BE2C (cell line): ENCODE measurements at regions not wholly inside any gene's neighbourhood (a gene's known extent, or its start where the extent isn't known, plus 50 kb on each side); places are given as distances from the start of the nearest gene placed in this dataset.

Experiments
- DNase-seq: peaks from one replicate; pipeline ENCODE4 v3.0.0-alpha.2; 2020
- H3K27me3 ChIP-seq: fragments of 250-450 bp; sonication (Bioruptor Pico); 2 replicates; pipeline ENCODE4 v1.5.1; 2020; ENCODE audit warnings: mild to moderate bottlenecking
- H3K36me3 ChIP-seq: fragments of 250-450 bp; sonication (Bioruptor Pico); 2 replicates; pipeline ENCODE4 v1.5.1; 2020; ENCODE audit warnings: mild to moderate bottlenecking
- H3K4me1 ChIP-seq: fragments of 250-450 bp; sonication (Bioruptor Pico); 2 replicates; pipeline ENCODE4 v1.5.1; 2020
- H3K4me3 ChIP-seq: 2 replicates; pipeline ENCODE4 v1.5.1; 2011; ENCODE audit warnings: low read depth, low read length
- H3K9me3 ChIP-seq: fragments of 250-450 bp; sonication (Bioruptor Pico); 2 replicates; pipeline ENCODE4 v1.5.1; 2020
- CTCF ChIP-seq: IDR thresholded peaks from 2 replicates; pipeline ENCODE4 v1.5.1; 2012; ENCODE audit warnings: mild to moderate bottlenecking, low read depth, low read length

GRCh38 chr1:209491897-209492296 is 91.6 kb upstream of the CAMK1G start:
- Histone ChIP-seq H3K4me1 (peaks cover 3% of the 10 kb centered on the region; the same call in 1 of the 2 replicates), H3K4me3 (no peak overlapping the region), H3K27me3 (no peaks in the 10 kb centered on the region), H3K36me3 (no peaks in the 10 kb centered on the region), H3K9me3 (no peaks in the 10 kb centered on the region)
- no peak for DNase-seq
- no peak for TF ChIP-seq CTCF

GRCh38 chr1:209493559-209493958 is 90.0 kb upstream of the CAMK1G start:
- TF ChIP-seq CTCF: no peak
- Histone ChIP-seq H3K4me3 (no peak overlapping the region), H3K9me3 (no peaks in the 10 kb centered on the region), H3K36me3 (no peaks in the 10 kb centered on the region), H3K27me3 (no peaks in the 10 kb centered on the region), H3K4me1 (no peaks in the 10 kb centered on the region)
- no peak for DNase-seq

- Histone ChIP-seq H3K9me3 (no peaks in the 10 kb centered on the region), H3K36me3 (no peaks in the 10 kb centered on the region), H3K27me3 (no peaks in the 10 kb centered on the region), H3K4me1 (no peaks in the 10 kb centered on the region), H3K4me3 (no peak overlapping the region)
- DNase-seq: no peak
- no peak for TF ChIP-seq CTCF
These were observed 85.8 kb upstream of the CAMK1G start for GRCh38 chr1:209497729-209498128.

- Histone ChIP-seq H3K9me3 (no peaks in the 10 kb centered on the region), H3K4me1 (no peaks in the 10 kb centered on the region), H3K27me3 (no peaks in the 10 kb centered on the region), H3K4me3 (no peak overlapping the region), H3K36me3 (no peaks in the 10 kb centered on the region)
- DNase-seq: no peak
- TF ChIP-seq CTCF: no peak
These were observed 82.5 kb upstream of the CAMK1G start for GRCh38 chr1:209500993-209501392.

- no peak overlapping the region for H3K4me3 ChIP-seq
- no peaks in the 10 kb centered on the region for H3K27me3 ChIP-seq
- H3K4me1 ChIP-seq: no peaks in the 10 kb centered on the region
- TF ChIP-seq CTCF: no peak
- H3K36me3 ChIP-seq: no peaks in the 10 kb centered on the region
- no peak for DNase-seq
- no peaks in the 10 kb centered on the region for H3K9me3 ChIP-seq
These were observed 80.3 kb upstream of the CAMK1G start for GRCh38 chr1:209503196-209503595.

GRCh38 chr1:209504571-209504970 is 78.9 kb upstream of the CAMK1G start:
- H3K4me1 ChIP-seq: no peaks in the 10 kb centered on the region
- no peaks in the 10 kb centered on the region for H3K9me3 ChIP-seq
- no peak overlapping the region for H3K4me3 ChIP-seq
- TF ChIP-seq CTCF: no peak
- DNase-seq: no peak
- H3K27me3 ChIP-seq: no peaks in the 10 kb centered on the region
- H3K36me3 ChIP-seq: no peaks in the 10 kb centered on the region
